ENCODE measurements at regions not wholly inside any gene's neighbourhood (a gene's known extent, or its start where the extent isn't known, plus 50 kb on each side); places are given as distances from the start of the nearest gene placed in this dataset.

- Histone ChIP-seq H3K9me2 (replicated peaks; ENCODE audit: insufficient read depth, low read length) (no peaks in the 10 kb centered on the region), H3K27me3 (replicated peaks; ENCODE audit: insufficient read depth, low read length) (no peaks in the 10 kb centered on the region), H3K27ac (ENCODE audit: low read length) (no peak overlapping the region), H3F3A (ENCODE audit: insufficient read depth, low read length) (no peaks in the 10 kb centered on the region), H3K9me3 (replicated peaks; ENCODE audit: insufficient read depth, low read length) (no peaks in the 10 kb centered on the region), H3K36me3 (replicated peaks; ENCODE audit: insufficient read depth, low read length) (no peaks in the 10 kb centered on the region), H2AFZ (ENCODE audit: low read length) (no peak overlapping the region), H3K4me3 (ENCODE audit: low read length) (no peak overlapping the region), H4K20me1 (ENCODE audit: insufficient read depth, low read length) (no peaks in the 10 kb centered on the region), H3K4me1 (ENCODE audit: low read length) (no peaks in the 10 kb centered on the region), H3K9ac (ENCODE audit: low read length) (no peak overlapping the region), H3K79me2 (ENCODE audit: low read length) (no peaks in the 10 kb centered on the region), H3K4me2 (ENCODE audit: low read depth, low read length) (no peak overlapping the region)
- no peak for TF ChIP-seq EZH2 (optimal IDR thresholded peaks at IDR 0.05; ENCODE audit: low read depth, low read length)
- no peak for TF ChIP-seq EZH2phosphoT487 (IDR thresholded peaks at IDR 0.05; ENCODE audit: low read length)
- no peak for TF ChIP-seq CTCF (IDR thresholded peaks at IDR 0.05; ENCODE audit: low read length)
- DNase-seq = no peak
Observed at GRCh38 chr9:88034964-88035363, 60.6 kb upstream of the CDK20 start.

GRCh38 chr9:88033359-88033702 is 59.0 kb upstream of the CDK20 start:
- no peaks in the 10 kb centered on the region for H3K27me3 ChIP-seq (replicated peaks; ENCODE audit: insufficient read depth, low read length)
- no peak overlapping the region for H3K27ac ChIP-seq (ENCODE audit: low read length)
- no peak overlapping the region for H3K9ac ChIP-seq (ENCODE audit: low read length)

GRCh38 chr9:88028338-88028737 is 54.0 kb upstream of the CDK20 start:
- Histone ChIP-seq H3K79me2 (ENCODE audit: low read length) (no peaks in the 10 kb centered on the region), H3K36me3 (replicated peaks; ENCODE audit: insufficient read depth, low read length) (no peaks in the 10 kb centered on the region), H3K4me1 (ENCODE audit: low read length) (no peaks in the 10 kb centered on the region), H3K4me2 (ENCODE audit: low read depth, low read length) (no peak overlapping the region), H3K9me3 (replicated peaks; ENCODE audit: insufficient read depth, low read length) (no peaks in the 10 kb centered on the region), H3K9me2 (replicated peaks; ENCODE audit: insufficient read depth, low read length) (no peaks in the 10 kb centered on the region), H3K4me3 (ENCODE audit: low read length) (no peak overlapping the region), H3K27me3 (replicated peaks; ENCODE audit: insufficient read depth, low read length) (no peaks in the 10 kb centered on the region), H3F3A (ENCODE audit: insufficient read depth, low read length) (no peaks in the 10 kb centered on the region), H3K27ac (ENCODE audit: low read length) (no peak overlapping the region), H2AFZ (ENCODE audit: low read length) (no peak overlapping the region), H3K9ac (ENCODE audit: low read length) (no peak overlapping the region), H4K20me1 (ENCODE audit: insufficient read depth, low read length) (no peaks in the 10 kb centered on the region)
- TF ChIP-seq EZH2 (optimal IDR thresholded peaks at IDR 0.05; ENCODE audit: low read depth, low read length) (no peak), EZH2phosphoT487 (IDR thresholded peaks at IDR 0.05; ENCODE audit: low read length) (no peak), CTCF (IDR thresholded peaks at IDR 0.05; ENCODE audit: low read length) (no peak)
- no peak for DNase-seq

More at GRCh38 chr9:88033359-88033702, 59.0 kb upstream of the CDK20 start:
- H3K4me2 ChIP-seq (ENCODE audit: low read depth, low read length) = no peak overlapping the region
- H2AFZ ChIP-seq (ENCODE audit: low read length) = no peak overlapping the region
- no peaks in the 10 kb centered on the region for H4K20me1 ChIP-seq (ENCODE audit: insufficient read depth, low read length)
- H3F3A ChIP-seq (ENCODE audit: insufficient read depth, low read length) = no peaks in the 10 kb centered on the region
- H3K9me3 ChIP-seq (replicated peaks; ENCODE audit: insufficient read depth, low read length) = no peaks in the 10 kb centered on the region
- no peak for DNase-seq
- no peaks in the 10 kb centered on the region for H3K79me2 ChIP-seq (ENCODE audit: low read length)
- TF ChIP-seq EZH2phosphoT487 (IDR thresholded peaks at IDR 0.05; ENCODE audit: low read length) = no peak
- TF ChIP-seq EZH2 (optimal IDR thresholded peaks at IDR 0.05; ENCODE audit: low read depth, low read length) = no peak
- TF ChIP-seq CTCF (IDR thresholded peaks at IDR 0.05; ENCODE audit: low read length) = no peak
- H3K36me3 ChIP-seq (replicated peaks; ENCODE audit: insufficient read depth, low read length) = no peaks in the 10 kb centered on the region
- H3K4me1 ChIP-seq (ENCODE audit: low read length) = no peaks in the 10 kb centered on the region
- H3K9me2 ChIP-seq (replicated peaks; ENCODE audit: insufficient read depth, low read length) = no peaks in the 10 kb centered on the region
- no peak overlapping the region for H3K4me3 ChIP-seq (ENCODE audit: low read length)

All from MM.1S (cell line).